Skeletal muscle tissue (tissue), 3 donors: ENCODE measurements at regions not wholly inside any gene's neighbourhood (a gene's known extent, or its start where the extent isn't known, plus 50 kb on each side); places are given as distances from the start of the nearest gene placed in this dataset.

Source experiments
- H3K27ac ChIP-seq: one replicate; pipeline ENCODE4 v1.7.0; 2013; ENCODE audit warnings: mild to moderate bottlenecking, low read depth, low read length, inconsistent platforms
- H3K27me3 ChIP-seq, 3 donors: one replicate each; pipeline ENCODE4 v1.7.0; 2013; ENCODE audit warnings: low read length in 3 of 3; ENCODE audit not compliant: control insufficient read depth in 3 of 3, insufficient read depth in 3 of 3
- H3K36me3 ChIP-seq, 3 donors: one replicate each; pipeline ENCODE4 v1.7.0; 2013; ENCODE audit warnings: low read length in 3 of 3; ENCODE audit not compliant: control insufficient read depth in 3 of 3, insufficient read depth in 3 of 3
- H3K4me1 ChIP-seq, 3 donors: one replicate each; pipeline ENCODE4 v1.7.0; 2013; ENCODE audit warnings: low read length in 3 of 3, mild to moderate bottlenecking in 3 of 3; ENCODE audit not compliant: control insufficient read depth in 3 of 3, insufficient read depth in 3 of 3
- H3K4me3 ChIP-seq, 3 donors: one replicate each; pipeline ENCODE4 v1.7.0; 2013; ENCODE audit warnings: low read length in 3 of 3
- H3K9ac ChIP-seq, 3 donors: one replicate each; pipeline ENCODE4 v1.7.0; 2013; ENCODE audit warnings: low read length in 3 of 3, mild to moderate bottlenecking in 3 of 3, moderate library complexity in 2 of 3, low read depth in 1 of 3
- H3K9me3 ChIP-seq, 3 donors: one replicate each; pipeline ENCODE4 v1.7.0; 2013; ENCODE audit warnings: low read length in 3 of 3; ENCODE audit not compliant: control insufficient read depth in 3 of 3
- donor health status: Osteomylitis.

GRCh38 chr10:2858452-2858851 lies 208.9 kb upstream of the PFKP start:
- H3K4me3 ChIP-seq, result no peak overlapping the region
- peaks cover 0 to 6% (median 0%) of the 10 kb centered on the region in 3 donors for H3K9me3 ChIP-seq
- no peaks in the 10 kb centered on the region for H3K36me3 ChIP-seq
- H3K27ac ChIP-seq, result no peak overlapping the region
- H3K27me3 ChIP-seq, result no peaks in the 10 kb centered on the region
- no peak overlapping the region for H3K9ac ChIP-seq
- no peaks in the 10 kb centered on the region for H3K4me1 ChIP-seq

DNA sequence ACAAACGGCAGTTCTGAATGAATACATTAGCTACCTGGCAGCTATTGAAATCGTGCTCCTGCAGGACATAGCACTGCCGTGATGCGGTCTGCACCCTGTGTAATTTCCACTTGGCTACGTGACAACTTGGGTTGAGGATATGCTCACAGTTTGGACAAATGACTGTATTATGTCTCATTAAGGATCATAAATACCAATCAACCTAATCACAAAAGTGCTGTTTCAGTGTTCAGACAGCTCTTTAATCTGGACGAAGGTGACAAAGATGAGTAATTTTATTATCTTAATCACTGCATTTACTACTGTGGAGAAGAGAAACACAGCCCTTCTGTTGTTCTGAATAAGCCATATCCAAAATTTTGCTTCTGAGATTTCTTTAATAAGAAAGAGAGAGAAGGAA lies 210.8 kb upstream of the PFKP start:
- H3K4me3 ChIP-seq, result no peak overlapping the region
- no peak overlapping the region for H3K27ac ChIP-seq
- no peaks in the 10 kb centered on the region for H3K36me3 ChIP-seq
- no peaks in the 10 kb centered on the region for H3K4me1 ChIP-seq
- H3K27me3 ChIP-seq, result no peaks in the 10 kb centered on the region
- peaks cover 0 to 6% (median 0%) of the 10 kb centered on the region in 3 donors for H3K9me3 ChIP-seq
- no peak overlapping the region for H3K9ac ChIP-seq

GRCh38 chr10:2852574-2853323 lies 214.6 kb upstream of the PFKP start:
- Histone ChIP-seq H3K27me3 (no peaks in the 10 kb centered on the region), H3K27ac (no peak overlapping the region), H3K4me3 (no peak overlapping the region), H3K4me1 (no peaks in the 10 kb centered on the region), H3K9ac (no peak overlapping the region), H3K9me3 (no peaks in the 10 kb centered on the region), H3K36me3 (no peaks in the 10 kb centered on the region)

GRCh38 chr10:2851566-2851965 lies 215.8 kb upstream of the PFKP start:
- Histone ChIP-seq H3K4me1 (no peaks in the 10 kb centered on the region), H3K4me3 (no peak overlapping the region), H3K9ac (no peak overlapping the region), H3K27ac (no peak overlapping the region), H3K9me3 (no peaks in the 10 kb centered on the region), H3K36me3 (no peaks in the 10 kb centered on the region), H3K27me3 (no peaks in the 10 kb centered on the region)

- Histone ChIP-seq H3K9me3 (no peaks in the 10 kb centered on the region), H3K36me3 (no peaks in the 10 kb centered on the region), H3K4me1 (no peaks in the 10 kb centered on the region), H3K4me3 (no peak overlapping the region), H3K9ac (no peak overlapping the region), H3K27ac (no peak overlapping the region), H3K27me3 (no peaks in the 10 kb centered on the region)
These were observed 217.1 kb upstream of the PFKP start for GRCh38 chr10:2850202-2850601.

- H3K9me3 ChIP-seq, result no peaks in the 10 kb centered on the region
- H3K9ac ChIP-seq, result no peak overlapping the region
- H3K4me3 ChIP-seq, result no peak overlapping the region
- no peaks in the 10 kb centered on the region for H3K36me3 ChIP-seq
- no peaks in the 10 kb centered on the region for H3K4me1 ChIP-seq
- no peak overlapping the region for H3K27ac ChIP-seq
- peaks cover 0 to 3% (median 0%) of the 10 kb centered on the region in 3 donors for H3K27me3 ChIP-seq
These were observed 222.4 kb upstream of the PFKP start for GRCh38 chr10:2844925-2845324.

- H3K9ac ChIP-seq, result no peak overlapping the region
- H3K4me1 ChIP-seq, result no peaks in the 10 kb centered on the region
- H3K27me3 ChIP-seq, result peaks cover 0 to 14% (median 4%) of the 10 kb centered on the region in 3 donors
- H3K27ac ChIP-seq, result no peak overlapping the region
- H3K9me3 ChIP-seq, result no peaks in the 10 kb centered on the region
- H3K36me3 ChIP-seq, result no peaks in the 10 kb centered on the region
- H3K4me3 ChIP-seq, result no peak overlapping the region
These were observed 228.1 kb upstream of the PFKP start for GRCh38 chr10:2839081-2839725.

GRCh38 chr10:2837674-2838073 lies 229.7 kb upstream of the PFKP start:
- Histone ChIP-seq H3K4me3 (no peak overlapping the region), H3K9ac (no peak overlapping the region), H3K9me3 (no peaks in the 10 kb centered on the region), H3K27me3 (peaks cover 0 to 14% (median 4%) of the 10 kb centered on the region in 3 donors), H3K27ac (no peak overlapping the region), H3K36me3 (no peaks in the 10 kb centered on the region), H3K4me1 (no peaks in the 10 kb centered on the region)

DNA sequence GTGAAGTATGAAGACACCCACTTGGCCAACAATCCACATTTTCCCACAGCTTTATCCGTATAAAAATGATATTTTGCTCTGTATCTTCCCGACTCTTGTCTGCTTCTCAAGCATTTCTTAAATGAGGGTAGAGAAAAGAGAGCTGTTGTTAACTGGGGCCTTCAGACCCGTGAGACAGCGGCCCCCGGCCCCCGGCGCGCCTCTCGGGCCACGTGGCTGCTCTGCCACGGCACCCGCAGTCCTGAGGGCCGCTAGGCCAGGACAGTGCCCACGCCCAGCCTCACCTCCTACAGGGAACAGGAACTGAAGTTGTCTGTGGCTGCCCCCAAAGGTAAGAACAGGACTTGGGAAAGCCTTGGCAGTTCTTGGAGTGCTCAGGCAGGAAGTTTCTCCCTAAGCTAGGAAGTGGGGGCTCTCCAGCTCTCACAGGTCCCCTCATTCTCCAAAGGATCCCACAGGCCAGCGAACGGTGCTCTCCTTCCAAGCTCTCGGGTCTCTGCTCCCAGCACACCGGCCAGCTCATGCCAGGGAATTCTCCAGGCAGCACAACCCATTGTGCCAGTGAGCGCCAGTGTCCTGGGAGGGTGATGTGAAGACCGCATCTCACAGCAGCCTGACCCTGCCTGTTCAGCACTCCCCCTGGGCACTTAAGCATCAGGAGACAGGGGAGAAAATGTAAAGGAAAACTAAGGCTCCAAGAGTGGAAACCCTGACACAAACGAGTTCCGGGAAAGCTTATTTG lies 230.3 kb upstream of the PFKP start:
- H3K4me3 ChIP-seq, result no peak overlapping the region
- no peak overlapping the region for H3K27ac ChIP-seq
- no peaks in the 10 kb centered on the region for H3K4me1 ChIP-seq
- no peaks in the 10 kb centered on the region for H3K36me3 ChIP-seq
- H3K27me3 ChIP-seq, result peaks cover 0 to 14% (median 4%) of the 10 kb centered on the region in 3 donors
- no peak overlapping the region for H3K9ac ChIP-seq
- H3K9me3 ChIP-seq, result no peaks in the 10 kb centered on the region

- Histone ChIP-seq H3K27me3 (peaks cover 0 to 15% (median 4%) of the 10 kb centered on the region in 3 donors), H3K9ac (no peak overlapping the region), H3K4me1 (no peaks in the 10 kb centered on the region)
These were observed 233.1 kb upstream of the PFKP start for GRCh38 chr10:2834214-2834613.

More at GRCh38 chr10:2834214-2834613, 233.1 kb upstream of the PFKP start:
- no peak overlapping the region for H3K4me3 ChIP-seq
- no peak overlapping the region for H3K27ac ChIP-seq
- H3K9me3 ChIP-seq, result no peaks in the 10 kb centered on the region
- no peaks in the 10 kb centered on the region for H3K36me3 ChIP-seq
